Fibroblast of the aortic adventitia (primary cell): ENCODE measurements at regions not wholly inside any gene's neighbourhood (a gene's known extent, or its start where the extent isn't known, plus 50 kb on each side); places are given as distances from the start of the nearest gene placed in this dataset.

Experiments used
- DNase-seq: peaks from one replicate; pipeline ENCODE4 v3.0.0-alpha.2; 2010; ENCODE audit warnings: low read depth
- H3K4me3 ChIP-seq: 2 replicates; pipeline ENCODE4 v1.5.1; 2011; ENCODE audit warnings: low read depth, mild to moderate bottlenecking, control low read depth, low read length, moderate library complexity
- CTCF ChIP-seq: IDR thresholded peaks from 2 replicates; pipeline ENCODE4 v1.5.1; 2011; ENCODE audit warnings: mild to moderate bottlenecking, low read length, control low read depth, inconsistent platforms; ENCODE audit not compliant: insufficient read depth

GRCh38 chr3:109944836-109945235 is 607.5 kb upstream of the DPPA4 start:
- no peak for DNase-seq
- TF ChIP-seq CTCF: no peak
- no peak overlapping the region for H3K4me3 ChIP-seq

GRCh38 chr3:109952924-109953323 is 615.6 kb upstream of the DPPA4 start:
- no peak for TF ChIP-seq CTCF
- DNase-seq: peak; percentile 52
- H3K4me3 ChIP-seq: no peak overlapping the region

DNA sequence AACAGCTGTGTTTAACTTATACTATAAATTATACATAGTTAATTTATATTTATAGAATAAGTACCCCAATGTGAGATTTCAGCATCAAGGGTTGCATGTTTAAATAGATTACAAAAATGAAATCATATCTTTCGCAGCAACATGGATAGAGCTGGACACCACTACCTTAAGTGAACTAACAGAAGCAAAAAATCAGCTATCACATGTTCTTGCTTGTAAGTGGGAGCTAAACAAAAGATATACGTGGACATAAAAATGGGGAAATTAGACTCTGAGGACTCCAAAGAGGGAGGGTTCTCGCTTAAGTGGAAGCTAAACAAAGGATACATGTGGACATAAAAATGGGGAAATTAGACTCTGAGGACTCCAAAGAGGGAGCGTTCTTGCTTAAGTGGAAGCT is 626.5 kb upstream of the DPPA4 start:
- H3K4me3 ChIP-seq: no peak overlapping the region
- no peak for TF ChIP-seq CTCF
- no peak for DNase-seq

GRCh38 chr3:109973733-109974132 is 636.4 kb upstream of the DPPA4 start:
- no peak for TF ChIP-seq CTCF
- DNase-seq: peak; percentile 11
- no peak overlapping the region for H3K4me3 ChIP-seq

GRCh38 chr3:109977897-109978296 is 640.6 kb upstream of the DPPA4 start:
- no peak overlapping the region for H3K4me3 ChIP-seq

GRCh38 chr3:109982201-109982600 is 644.9 kb upstream of the DPPA4 start:
- H3K4me3 ChIP-seq: no peak overlapping the region
- TF ChIP-seq CTCF: no peak
- no peak for DNase-seq

More at GRCh38 chr3:109977897-109978296, 640.6 kb upstream of the DPPA4 start:
- TF ChIP-seq CTCF: no peak
- DNase-seq: no peak

DNA sequence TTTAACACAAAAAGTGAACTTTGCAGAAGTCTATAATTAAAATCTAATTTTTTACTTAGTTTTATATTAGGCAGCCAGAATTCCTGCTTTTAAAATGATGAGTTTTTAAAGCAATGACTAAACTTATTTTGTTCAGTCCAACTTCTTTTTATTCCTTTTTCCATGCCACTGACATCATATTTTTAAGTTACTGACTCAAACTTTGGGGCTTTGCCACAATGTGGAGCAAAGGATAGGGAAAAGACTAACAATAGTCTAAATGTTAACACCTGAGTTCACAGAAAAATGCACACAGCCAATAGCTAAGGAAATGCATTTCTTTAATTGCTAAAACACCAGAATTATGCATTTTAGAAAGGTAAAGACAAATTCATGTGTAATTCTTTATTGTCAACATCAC is 647.6 kb upstream of the DPPA4 start:
- no peak for TF ChIP-seq CTCF
- no peak overlapping the region for H3K4me3 ChIP-seq
- DNase-seq: peak; percentile 6
